HK-2 (cell line): ENCODE measurements at regions not wholly inside any gene's neighbourhood (a gene's known extent, or its start where the extent isn't known, plus 50 kb on each side); places are given as distances from the start of the nearest gene placed in this dataset.

Experiments
- DNase-seq: peaks from one replicate; pipeline ENCODE4 v3.0.0-alpha.2; 2018; ENCODE audit not compliant: unreplicated experiment

DNA sequence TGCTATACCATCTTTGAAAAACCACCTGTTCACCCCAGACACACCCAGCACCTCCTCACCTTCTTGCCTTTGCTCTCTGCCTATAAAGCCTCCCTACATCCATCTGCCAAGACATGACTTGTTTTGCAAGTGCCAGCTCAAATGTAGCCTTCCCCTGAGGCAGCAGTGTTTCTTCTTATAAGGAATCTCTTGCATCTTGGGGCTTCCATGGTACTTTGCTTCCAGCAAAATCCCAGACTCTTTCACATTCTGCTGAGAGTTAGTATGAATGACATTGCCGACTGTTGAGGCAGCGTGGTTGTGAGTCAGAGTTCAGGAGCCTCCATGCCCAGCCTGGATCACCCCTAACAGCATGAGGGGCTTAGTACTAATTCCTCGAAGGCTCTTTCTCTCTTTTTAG, 217.4 kb upstream of the RUNX1 start:
- no peak for DNase-seq

DNA sequence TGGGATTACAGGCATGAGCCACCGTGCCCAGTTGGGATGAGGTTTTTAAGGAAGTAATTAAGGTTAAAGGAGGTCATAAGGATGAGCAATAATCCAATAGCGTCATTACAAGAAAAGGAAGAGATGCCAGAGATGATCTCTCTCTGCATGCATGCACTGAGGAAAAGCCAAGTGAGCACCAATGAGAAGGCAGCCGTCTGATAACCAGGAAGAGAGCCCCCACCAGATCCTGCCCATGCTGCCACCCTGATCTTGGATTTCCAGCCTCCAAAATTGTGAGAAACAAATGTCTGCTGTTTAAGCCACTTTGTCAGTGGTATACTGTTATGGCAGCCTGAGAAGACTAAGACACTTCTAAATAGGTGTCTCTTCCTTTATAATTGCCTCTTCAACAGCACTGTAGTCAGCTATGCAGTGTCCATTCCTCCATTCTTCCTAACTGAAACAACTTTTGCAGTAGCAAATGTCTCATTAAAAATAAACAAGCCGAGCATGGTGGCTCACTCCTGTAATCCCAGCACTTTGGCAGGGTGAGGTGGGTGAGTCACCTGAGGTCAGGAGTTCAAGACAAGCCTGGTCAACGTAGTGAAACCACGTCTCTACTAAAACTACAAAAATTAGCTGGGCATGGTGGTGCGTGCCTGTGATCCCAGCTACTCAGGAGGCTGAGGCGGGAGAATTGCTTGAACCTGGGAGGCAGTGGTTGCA, 216.2 kb upstream of the RUNX1 start:
- peak; percentile 46 for DNase-seq

DNA sequence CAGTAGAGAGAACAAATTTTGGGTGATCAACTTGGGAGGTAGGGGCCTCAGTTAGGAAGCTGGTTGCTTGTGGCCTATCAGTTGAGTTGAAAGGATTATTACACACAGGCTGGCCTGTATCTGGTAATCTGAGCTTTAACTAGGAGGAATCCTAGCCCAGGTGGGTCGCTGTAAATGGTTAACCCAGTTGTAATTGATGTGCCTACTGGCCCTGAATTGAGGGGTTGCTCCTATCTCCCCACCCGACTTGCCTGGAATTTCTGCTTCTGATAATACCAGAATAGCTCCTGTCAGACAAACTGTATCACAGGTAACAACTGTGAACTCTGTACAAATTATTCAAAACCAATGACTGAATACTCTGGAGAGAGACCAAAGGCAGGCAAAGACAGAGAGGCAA, 210.4 kb upstream of the RUNX1 start:
- DNase-seq, result no peak

DNA sequence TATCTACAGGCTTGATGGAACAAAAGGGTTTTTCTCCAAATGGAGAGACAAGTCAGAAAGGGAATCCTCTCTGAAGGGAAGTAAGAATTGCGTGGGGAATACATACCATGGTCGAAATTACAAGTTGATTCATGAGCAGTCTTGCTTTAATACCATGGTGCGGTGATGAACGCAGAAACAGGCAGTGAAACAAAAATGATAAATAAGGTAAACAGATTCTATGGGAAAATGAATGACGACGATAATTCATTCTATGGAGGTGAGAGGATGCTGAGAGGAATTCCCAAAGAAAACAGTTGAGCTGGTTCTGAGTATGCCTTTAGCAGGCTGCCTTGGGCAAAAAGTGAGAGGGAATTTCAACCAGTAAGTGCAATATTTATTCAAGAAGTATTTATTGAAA, 209.4 kb upstream of the RUNX1 start:
- DNase-seq, result no peak

DNA sequence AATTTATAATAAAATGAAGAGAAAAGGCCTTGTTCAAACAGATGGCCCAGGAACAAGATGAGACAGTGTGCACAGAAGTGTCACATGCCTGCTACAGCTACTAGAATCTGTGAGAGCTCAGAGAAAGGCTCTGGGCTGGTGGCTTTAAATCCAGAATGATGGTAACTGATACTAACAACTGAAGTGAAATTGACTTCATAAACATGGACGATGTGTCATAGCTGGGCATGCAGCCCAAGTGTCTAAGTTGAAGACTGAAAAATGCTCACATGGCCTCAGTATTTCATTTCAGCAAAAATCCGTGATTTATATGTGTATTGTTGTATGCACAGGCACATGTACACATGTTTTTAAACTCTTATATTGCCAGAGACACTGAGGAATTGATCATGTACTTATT, 208.3 kb upstream of the RUNX1 start:
- DNase-seq, result no peak

DNA sequence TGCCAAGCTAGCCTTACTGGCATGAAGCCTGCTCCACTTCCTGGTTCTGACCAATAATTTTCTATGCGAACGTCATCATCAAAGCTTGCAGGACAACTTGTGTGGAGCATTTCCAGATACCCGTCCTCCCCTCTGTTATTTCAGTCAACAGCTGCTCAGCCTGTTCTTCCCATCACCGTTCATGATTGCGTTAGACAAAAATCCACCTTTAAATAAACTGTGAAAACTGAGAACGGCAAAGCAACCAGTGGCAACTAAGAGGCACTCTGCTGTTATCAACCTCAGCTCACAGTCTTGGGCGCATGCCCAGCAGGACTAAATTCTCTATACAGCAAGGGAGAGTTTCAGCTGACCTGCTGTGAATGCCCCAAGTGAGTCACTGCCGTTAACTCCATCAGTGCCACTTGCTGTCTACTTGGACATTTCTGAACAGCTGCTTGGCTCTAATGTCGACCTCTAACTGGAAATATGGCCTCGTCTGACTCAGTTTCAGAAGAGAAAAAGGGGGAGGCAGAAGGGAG, 207.4 kb upstream of the RUNX1 start:
- DNase-seq, result peak; percentile 72

DNA sequence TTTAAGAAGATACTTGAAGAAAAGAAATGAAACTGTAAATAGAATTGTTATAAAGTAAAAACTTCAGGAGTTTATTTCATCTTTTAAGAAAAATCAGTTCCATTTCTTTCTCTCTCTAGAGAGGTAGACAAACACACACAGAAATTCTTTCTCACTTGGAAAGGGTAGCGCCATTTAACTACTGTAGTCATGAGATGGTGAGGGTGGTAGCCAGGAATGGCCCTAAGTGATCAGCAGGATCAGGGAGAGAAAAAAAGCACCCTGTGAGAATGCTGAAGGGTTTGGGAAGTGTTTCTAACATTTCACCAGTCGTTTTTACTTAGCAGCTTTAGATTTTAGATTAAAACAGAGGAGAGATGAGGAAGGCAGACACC, 205.7 kb upstream of the RUNX1 start:
- DNase-seq, result no peak

DNA sequence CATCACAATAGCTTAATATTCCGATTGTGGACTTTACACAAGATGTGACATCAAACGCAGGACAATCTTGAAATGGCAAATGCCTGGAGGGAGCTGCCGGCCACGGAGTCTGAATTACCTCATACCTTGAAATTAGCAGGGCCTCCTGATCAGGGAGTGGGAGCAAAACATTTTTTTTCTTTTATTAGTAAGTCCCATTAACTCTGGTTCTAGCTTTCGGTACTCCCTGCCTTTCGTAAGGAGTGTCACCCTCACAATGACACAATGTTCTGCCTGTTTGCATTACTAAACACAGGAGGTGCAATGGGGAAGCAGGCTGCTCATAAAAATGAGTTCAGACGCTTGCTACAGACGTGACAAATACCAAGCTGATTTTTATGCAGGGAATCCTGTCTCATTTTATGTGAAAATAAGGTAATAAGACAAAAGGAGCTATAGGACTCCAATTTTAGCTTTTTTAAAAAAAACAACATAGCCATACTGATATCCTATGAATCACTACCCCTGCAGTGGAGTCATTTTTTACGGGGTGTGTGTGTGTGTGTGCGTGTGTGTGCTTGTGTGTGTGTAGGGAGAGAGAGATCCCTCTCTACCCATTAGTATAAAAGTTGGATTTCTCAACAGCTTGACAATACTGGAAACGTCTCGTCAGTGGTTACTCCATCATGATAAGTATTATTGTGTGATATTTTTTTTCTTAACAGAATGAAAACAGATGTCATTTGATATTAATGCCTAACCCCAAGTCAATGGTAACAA, 205.1 kb upstream of the RUNX1 start:
- no peak for DNase-seq

DNA sequence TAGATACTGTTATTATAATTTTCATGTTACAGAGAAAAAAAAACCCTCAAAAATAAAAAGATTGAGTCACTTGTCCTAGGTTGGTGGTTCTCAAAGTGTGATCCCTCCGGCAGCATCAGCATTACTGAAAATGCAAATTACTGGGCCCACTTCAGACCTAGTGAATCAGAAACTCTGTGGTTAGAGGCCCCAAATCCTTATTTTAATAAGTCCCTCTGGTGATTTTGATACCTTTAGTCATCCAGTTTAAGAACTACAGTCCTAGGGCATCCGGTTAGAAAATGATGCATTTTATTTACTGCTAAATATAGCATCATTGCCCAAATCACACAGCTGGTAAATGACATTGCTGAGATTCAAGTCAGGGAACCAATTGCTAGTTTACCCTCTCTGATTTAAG, 203.7 kb upstream of the RUNX1 start:
- no peak for DNase-seq

DNA sequence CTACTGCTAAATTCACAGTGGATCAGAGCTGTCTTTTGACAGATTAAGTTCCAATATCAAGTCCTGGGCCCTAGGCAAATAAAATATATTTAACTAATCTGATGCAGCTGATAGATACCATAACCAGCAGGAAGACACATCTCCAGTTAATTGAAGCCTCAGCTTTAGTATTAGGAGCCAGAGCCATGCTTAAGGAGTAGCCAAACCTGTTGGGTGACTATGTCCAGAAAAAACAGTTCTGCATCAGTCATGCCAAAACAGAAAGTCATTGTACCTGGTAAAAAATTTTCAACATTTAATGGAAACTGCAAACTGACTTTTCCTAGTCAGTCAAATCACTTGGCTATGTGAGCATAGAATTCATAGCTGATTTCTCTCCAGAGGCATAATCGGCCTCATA, 200.5 kb upstream of the RUNX1 start:
- DNase-seq, result no peak

DNA sequence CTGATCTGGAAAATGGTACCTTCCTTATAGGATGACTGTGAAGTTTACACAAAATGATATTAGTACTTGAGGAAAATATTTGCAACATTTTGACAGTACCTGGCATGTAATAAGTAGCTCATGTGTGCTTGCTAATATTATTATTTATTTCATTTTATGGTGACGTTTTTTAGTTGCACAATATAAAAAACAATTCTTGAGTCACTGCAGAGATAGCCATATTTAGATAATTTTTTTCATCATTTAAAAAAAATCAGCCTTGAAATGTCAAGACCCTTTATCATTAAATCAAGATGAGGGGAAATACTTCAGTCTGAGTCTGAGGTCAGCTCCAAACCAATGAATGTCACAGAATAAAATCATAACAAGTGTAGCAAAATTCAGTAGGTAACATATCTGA, 196.8 kb upstream of the RUNX1 start:
- DNase-seq, result no peak

DNA sequence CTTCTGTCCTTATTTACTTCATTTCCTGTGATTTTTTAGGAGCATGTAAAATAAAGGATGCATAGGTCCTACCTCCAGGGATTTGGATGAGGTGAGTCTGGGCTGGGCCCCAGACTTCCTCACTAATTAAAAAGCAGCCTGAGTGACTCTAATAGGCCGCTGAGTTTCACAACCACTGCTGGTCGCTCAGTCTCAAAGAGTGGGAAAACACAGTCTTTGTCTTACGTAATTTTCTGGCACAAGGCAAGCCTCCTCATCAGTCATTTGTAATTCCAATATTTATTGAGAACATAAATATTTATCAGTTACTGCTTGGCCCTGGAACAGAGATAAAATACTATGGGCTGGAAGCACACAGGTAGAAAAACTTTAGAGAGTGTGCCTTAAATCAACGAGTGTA, 195.4 kb upstream of the RUNX1 start:
- DNase-seq, result no peak

DNA sequence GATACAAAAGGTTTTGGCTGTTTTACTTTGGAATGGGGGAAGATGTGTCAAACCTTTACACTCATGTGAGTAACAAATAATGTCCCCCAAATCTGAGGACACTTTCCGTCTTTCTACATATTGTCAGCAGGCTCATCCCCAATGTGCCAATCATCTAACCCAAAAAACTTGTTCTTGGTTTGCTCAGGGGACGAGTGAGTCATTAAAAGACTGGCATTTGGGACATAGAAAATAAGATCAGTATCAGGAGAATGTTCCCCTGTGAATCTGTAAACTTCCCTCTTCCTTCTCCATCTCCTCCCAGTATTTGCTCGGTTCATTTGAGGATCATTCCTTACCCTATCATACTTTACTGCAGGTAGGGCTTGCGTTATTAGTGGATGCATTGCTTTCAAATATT, 194.1 kb upstream of the RUNX1 start:
- DNase-seq, result no peak

DNA sequence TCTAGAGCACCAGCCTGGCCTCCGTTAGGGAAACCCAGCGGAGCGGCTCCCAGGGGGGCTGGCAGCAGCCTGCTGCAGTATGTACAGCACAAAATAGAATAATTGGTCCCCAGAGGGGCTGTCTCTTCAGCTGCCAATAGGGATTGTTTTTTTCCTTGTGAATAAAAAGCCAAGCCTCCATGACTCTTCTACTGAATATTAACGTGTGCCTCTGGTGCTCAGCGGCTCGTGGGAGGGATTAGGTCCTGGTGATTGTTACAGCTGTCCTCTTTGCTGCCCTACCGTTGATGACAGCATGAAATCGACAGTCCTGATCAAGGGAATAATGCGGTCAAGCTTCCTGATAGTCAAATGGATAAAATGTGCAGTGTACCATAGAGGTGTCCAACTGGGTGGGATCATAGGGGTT, 190.7 kb upstream of the RUNX1 start:
- no peak for DNase-seq

DNA sequence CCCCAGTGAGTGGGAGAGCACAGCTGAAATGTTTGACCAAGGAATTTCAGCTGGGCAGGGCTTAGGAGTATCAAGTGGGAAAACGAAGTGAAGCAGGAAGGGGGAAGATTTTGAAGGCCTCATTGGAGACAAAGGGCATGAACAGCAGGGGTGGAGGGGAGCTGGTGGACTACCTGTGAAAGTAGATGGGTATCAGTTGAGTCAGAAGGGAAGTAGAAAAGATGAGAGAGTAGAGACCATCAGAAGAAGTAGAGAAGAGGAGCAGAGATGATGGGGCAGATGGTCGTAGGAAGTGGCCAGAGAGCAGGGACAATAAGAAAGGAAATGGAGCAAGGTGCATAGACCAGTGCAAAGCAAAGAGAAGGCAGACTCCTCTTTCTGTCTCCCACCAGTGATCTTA, 189.0 kb upstream of the RUNX1 start:
- DNase-seq, result no peak

DNA sequence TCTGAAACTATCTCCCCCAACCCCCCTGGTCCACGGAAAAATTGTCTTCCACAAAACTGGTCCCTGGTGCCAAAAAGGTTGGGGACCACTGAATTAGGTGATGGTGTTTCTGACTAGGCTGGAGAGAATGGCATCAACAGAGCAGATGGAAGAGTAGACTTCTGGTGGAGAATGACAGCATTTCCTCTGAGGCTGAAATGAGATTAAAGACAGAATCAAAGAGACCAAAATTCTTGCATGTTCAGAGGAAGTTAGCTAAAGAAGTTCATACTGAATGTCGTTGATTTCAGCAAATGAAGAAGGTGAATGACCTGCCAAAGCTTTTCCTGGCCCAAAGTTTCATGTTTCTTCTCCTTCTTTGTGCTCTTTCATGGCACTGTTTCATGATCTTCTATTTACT, 188.2 kb upstream of the RUNX1 start:
- DNase-seq, result no peak

DNA sequence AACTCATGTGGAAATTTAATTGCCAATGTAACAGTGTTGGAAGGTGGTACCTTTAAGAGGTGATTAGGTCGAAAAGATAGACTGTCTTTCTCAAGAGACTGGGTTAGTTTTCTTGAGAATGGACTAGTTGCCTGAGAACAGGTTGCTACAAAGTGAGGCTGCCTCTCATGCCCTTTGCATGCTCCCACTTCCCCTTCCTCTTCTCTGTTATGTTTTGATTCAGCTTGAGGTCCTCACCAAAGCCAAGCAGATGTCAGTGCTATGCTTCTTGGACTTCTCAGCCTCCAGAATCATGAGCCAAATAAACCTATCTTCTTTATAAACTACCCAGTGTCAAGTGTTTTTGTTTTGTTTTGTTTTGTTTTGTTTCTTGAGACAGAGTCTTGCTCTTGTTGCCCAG, 187.0 kb upstream of the RUNX1 start:
- no peak for DNase-seq

DNA sequence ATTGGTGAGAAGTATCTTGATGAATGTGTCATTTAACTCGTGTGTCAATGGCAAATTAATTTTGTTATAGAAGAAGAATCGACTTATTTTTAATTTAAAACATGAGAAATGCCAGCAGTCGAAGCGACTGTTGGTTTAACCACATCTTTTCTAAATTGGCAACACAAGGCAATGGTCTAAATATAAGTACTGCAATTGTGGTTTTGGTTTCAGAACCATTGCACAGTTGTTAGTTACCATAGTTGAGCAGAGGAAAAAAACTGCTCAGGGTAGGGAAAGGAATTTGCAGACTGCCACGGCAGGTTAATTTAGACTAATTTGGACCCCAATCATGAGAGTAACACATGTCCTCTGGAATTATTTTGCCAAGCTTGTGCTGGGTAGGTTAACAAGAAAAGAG, 185.6 kb upstream of the RUNX1 start:
- DNase-seq, result no peak

DNA sequence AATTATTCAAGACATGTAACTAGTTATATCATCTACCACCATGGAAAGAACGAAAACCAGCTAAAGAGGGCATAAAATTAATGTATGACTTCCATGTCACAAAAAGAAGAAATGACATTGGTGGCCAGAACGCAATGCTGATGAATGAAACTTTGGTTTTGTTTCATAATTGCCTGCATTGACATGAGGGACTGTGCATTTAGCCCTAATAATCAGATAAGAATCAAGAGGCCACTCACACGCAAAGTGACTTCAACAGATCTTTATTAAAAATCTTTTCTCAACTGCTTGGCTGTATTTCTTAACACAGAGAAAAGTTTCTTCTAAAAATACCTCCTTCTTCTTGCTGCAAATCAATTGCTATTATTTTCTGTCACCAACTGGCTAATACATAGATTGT, 184.7 kb upstream of the RUNX1 start:
- DNase-seq, result no peak

DNA sequence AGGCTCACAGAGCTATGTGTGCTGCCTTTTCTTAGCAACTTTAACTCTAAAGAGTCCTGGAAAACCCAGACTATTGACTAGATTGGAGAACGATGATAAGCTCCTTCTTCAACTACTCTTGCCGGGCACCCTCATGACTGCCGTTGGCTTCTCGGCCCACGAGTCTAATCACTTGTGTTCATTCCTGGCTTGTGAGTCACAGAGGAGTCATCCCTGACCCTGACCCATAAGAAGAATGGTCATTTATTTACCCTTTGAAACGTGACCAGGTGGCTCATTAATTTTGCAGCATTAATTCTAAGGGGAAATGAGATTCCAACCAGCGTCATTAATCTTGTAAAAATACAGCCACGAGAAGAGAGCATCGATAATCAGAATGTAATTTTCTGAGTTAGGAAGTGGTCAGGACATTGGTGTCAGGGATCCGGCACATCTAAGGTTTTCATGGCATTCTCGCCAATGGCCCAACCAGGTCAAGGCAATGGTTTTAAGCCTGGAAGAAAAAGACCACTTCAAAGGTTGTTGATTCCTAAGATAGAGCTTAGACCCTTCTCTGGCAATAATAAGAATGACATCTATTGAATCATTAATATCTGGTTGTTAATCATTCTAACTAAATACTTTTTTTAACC, 183.6 kb upstream of the RUNX1 start:
- peak; percentile 57 for DNase-seq

DNA sequence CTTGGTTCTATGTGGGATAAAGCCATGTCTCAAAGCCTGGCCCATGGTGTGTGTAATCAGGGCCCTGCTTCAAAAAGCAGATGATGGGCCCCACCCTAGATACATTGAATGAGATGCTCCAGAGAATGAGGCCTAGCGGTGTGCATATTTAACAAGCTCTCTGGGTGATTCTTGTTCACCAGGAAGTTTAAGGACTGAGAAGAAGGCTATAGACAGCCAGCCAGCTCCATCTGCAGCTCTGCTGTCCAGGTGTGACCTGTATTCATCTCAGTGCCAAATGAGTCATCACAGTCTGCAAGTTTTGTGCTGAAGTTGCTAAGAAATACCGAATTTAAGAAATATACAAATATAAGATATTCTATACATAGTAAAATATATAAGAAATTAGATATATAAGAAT, 182.0 kb upstream of the RUNX1 start:
- DNase-seq, result no peak

DNA sequence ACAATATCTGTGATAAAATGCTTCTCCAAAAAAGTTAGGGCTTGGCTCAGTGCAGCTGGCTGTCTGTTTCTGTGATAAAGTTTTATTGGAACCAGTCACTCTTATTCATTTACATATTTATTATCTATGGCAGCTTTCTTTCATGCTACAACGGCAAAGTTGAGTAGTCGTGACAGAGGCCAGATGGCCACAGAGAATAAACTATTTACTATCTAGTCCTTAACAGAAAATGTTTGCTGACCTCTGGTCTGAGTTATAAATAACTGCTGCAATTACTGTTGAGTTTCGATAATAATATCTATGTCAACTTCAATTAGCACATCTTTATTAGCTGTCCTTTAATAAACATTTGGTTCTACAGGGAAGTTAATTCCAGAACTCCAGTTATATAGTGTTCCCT, 180.2 kb upstream of the RUNX1 start:
- DNase-seq, result no peak

DNA sequence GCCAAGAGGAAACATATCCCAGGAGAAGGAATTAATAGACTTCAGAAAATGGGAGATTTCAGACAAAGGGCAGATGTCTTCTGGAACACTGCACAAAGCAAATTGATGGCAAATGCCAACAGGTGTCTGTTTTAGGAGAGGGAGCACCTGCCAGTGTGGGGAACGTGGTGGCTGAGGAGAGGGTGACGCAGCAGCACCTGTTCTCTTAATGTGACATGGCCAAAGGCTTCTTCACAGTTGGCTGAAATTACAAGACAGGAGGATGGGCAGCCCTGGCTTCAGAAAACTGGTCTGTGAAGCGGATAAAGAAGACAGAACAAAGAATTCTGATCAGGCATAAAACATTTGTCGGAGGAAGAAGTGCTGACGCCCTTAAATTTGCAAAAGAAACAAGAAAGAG, 178.7 kb upstream of the RUNX1 start:
- DNase-seq, result no peak
